ENCODE measurements at regions not wholly inside any gene's neighbourhood (a gene's known extent, or its start where the extent isn't known, plus 50 kb on each side); places are given as distances from the start of the nearest gene placed in this dataset.

DNA sequence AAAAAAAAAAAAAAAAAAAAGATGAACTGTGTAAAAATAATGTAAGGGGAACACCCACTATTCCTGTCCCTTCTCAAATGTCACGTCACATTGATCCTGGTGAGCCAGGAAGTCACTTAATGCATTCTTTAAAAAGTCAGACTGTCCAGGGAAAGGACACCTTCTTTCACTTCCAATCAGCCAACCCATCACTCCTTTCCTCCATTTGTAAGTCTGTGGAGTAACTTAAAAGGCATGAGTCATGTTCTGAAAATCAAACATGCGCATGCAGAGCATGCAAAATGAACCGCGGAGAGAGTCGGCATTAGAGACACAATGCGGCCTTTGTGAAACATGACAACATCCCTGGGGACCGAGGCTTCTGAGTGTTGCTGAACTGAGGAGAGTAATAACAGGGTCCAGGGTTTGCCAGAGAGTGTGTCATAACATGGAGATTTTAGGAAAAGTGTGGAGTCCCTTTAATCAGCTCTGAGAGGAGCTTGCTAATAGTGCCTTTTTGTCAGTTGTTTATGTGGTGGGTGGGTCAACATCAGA lies 77.6 kb upstream of the SEMA6A start:
- TF ChIP-seq, protein P1, sequence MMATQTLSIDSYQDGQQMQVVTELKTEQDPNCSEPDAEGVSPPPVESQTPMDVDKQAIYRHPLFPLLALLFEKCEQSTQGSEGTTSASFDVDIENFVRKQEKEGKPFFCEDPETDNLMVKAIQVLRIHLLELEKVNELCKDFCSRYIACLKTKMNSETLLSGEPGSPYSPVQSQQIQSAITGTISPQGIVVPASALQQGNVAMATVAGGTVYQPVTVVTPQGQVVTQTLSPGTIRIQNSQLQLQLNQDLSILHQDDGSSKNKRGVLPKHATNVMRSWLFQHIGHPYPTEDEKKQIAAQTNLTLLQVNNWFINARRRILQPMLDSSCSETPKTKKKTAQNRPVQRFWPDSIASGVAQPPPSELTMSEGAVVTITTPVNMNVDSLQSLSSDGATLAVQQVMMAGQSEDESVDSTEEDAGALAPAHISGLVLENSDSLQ (IDR thresholded peaks at IDR 0.05): no peak
- TF ChIP-seq FOXM1 (IDR thresholded peaks at IDR 0.05; ENCODE audit: borderline replicate concordance): no peak
- no peak for TF ChIP-seq ARNT (IDR thresholded peaks at IDR 0.05)
- no peak for TF ChIP-seq HDGF (IDR thresholded peaks at IDR 0.05; ENCODE audit: borderline replicate concordance)
- no peak for TF ChIP-seq NFRKB (IDR thresholded peaks at IDR 0.05)
- TF ChIP-seq L3MBTL2 (conservative IDR thresholded peaks at IDR 0.05): 0 out of 2 replicates have a peak, but pooled peaks have one; percentile 18
- no peak for TF ChIP-seq SP1 (IDR thresholded peaks at IDR 0.05)
- TF ChIP-seq FOXA1 (IDR thresholded peaks at IDR 0.05): no peak
- TF ChIP-seq SUZ12 (IDR thresholded peaks at IDR 0.05): no peak
- TF ChIP-seq TARDBP (IDR thresholded peaks at IDR 0.05): no peak
- no peak for TF ChIP-seq FOXK2 (IDR thresholded peaks at IDR 0.05)
- TF ChIP-seq CTBP1 (IDR thresholded peaks at IDR 0.05; ENCODE audit: borderline replicate concordance): no peak
- no peak for TF ChIP-seq ELF4 (IDR thresholded peaks at IDR 0.05)
- no peak for TF ChIP-seq LEF1 (IDR thresholded peaks at IDR 0.05; ENCODE audit: borderline replicate concordance)
- TF ChIP-seq BHLHE40 (IDR thresholded peaks at IDR 0.05; ENCODE audit: borderline replicate concordance): no peak
- peak; percentile 38; the same call in 1 of the 2 replicates for TF ChIP-seq ZNF384 (IDR thresholded peaks at IDR 0.05)
- CTCF ChIA-PET: no interaction called here
- POLR2A ChIA-PET: no interaction called here
- DNase-seq (ENCODE audit: extremely low spot score): peak; percentile 18

DNA sequence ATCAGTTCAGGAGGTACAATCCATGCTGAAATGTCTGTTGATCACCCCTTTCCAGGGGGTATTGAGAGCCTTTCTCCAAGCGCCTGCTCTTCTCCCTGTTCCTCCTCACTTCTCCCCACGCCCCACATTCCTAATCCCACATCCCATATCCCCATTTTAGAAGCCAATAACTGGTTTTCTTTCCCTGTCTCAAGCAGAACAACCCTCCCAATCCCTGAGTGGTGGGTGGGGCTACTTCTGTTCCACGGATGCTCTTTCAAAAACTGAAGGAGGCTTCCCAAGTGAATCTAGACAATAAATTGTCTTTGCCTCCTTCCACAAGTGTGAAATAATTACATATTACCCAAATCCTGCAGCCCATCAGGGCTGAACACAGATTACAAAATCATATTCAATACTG lies 77.0 kb upstream of the SEMA6A start:
- TF ChIP-seq SUZ12 (IDR thresholded peaks at IDR 0.05) (no peak), TARDBP (IDR thresholded peaks at IDR 0.05) (no peak), HDGF (IDR thresholded peaks at IDR 0.05; ENCODE audit: borderline replicate concordance) (no peak), NFRKB (IDR thresholded peaks at IDR 0.05) (no peak), LEF1 (IDR thresholded peaks at IDR 0.05; ENCODE audit: borderline replicate concordance) (no peak), ZNF384 (IDR thresholded peaks at IDR 0.05) (no peak), FOXA1 (IDR thresholded peaks at IDR 0.05) (no peak), FOXK2 (IDR thresholded peaks at IDR 0.05) (no peak), ARNT (IDR thresholded peaks at IDR 0.05) (no peak), SP1 (IDR thresholded peaks at IDR 0.05) (no peak)
- TF ChIP-seq, protein P1 (IDR thresholded peaks at IDR 0.05): no peak
- ChIA-PET CTCF (no interaction called here), POLR2A (no interaction called here)
- no peak for DNase-seq (ENCODE audit: extremely low spot score)

DNA sequence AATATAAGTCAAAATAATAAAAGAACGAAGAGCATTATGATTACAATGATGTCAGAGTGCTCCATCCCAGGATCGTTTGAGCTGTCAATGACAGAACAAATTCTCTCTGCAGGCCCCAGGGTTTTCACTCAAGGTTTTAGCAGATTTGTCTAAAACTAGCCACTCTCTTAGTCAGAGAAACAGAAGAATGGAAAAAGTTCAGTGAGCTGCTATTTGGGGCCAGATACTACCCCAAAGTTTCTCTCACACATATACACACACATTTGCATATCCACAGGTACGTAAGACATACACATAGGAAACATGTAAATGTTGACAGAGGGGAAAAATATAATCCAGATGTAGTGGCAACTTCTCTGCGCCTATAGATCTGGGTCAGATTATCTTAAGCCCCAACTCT lies 76.3 kb upstream of the SEMA6A start:
- DNase-seq (ENCODE audit: extremely low spot score): no peak
- TF ChIP-seq HDGF (IDR thresholded peaks at IDR 0.05; ENCODE audit: borderline replicate concordance): no peak
- TF ChIP-seq FOXK2 (IDR thresholded peaks at IDR 0.05): no peak
- no peak for TF ChIP-seq NFRKB (IDR thresholded peaks at IDR 0.05)
- TF ChIP-seq SUZ12 (IDR thresholded peaks at IDR 0.05): no peak
- TF ChIP-seq ZNF384 (IDR thresholded peaks at IDR 0.05): no peak
- TF ChIP-seq ARNT (IDR thresholded peaks at IDR 0.05): no peak
- no peak for TF ChIP-seq FOXM1 (IDR thresholded peaks at IDR 0.05; ENCODE audit: borderline replicate concordance)
- no peak for TF ChIP-seq BHLHE40 (IDR thresholded peaks at IDR 0.05; ENCODE audit: borderline replicate concordance)
- TF ChIP-seq LEF1 (IDR thresholded peaks at IDR 0.05; ENCODE audit: borderline replicate concordance): no peak
- TF ChIP-seq ELF4 (IDR thresholded peaks at IDR 0.05): no peak
- TF ChIP-seq, protein P1 (IDR thresholded peaks at IDR 0.05): no peak
- no peak for TF ChIP-seq SP1 (IDR thresholded peaks at IDR 0.05)
- TF ChIP-seq CTBP1 (IDR thresholded peaks at IDR 0.05; ENCODE audit: borderline replicate concordance): no peak
- no peak for TF ChIP-seq FOXA1 (IDR thresholded peaks at IDR 0.05)
- TF ChIP-seq L3MBTL2 (conservative IDR thresholded peaks at IDR 0.05): no peak
- no peak for TF ChIP-seq TARDBP (IDR thresholded peaks at IDR 0.05)
- CTCF ChIA-PET: no interaction called here
- POLR2A ChIA-PET: no interaction called here

DNA sequence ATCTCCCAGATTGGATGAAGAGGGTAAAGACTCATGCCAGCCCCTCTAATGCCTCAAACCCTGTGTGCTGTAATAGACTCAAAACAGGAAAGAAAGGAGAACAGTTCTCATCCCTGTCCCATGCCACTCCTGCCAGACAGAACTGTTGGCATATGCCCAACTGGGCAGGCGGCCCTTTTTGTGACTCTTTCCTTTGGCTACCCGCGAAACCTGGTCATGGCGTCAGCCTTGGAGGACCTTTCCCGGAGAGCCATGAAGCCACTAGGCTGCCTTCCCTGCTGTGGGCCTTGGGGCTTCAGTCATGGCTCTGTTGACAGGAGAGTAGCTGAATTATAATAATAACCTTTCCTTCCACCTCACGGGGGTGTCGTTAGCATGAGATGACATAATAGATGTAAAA lies 75.9 kb upstream of the SEMA6A start:
- POLR2A ChIA-PET: no interaction called here
- CTCF ChIA-PET: no interaction called here
- TF ChIP-seq BHLHE40 (IDR thresholded peaks at IDR 0.05; ENCODE audit: borderline replicate concordance) (no peak), NFRKB (IDR thresholded peaks at IDR 0.05) (no peak), ZNF384 (IDR thresholded peaks at IDR 0.05) (no peak), FOXM1 (IDR thresholded peaks at IDR 0.05; ENCODE audit: borderline replicate concordance) (no peak), FOXA1 (IDR thresholded peaks at IDR 0.05) (no peak), LEF1 (IDR thresholded peaks at IDR 0.05; ENCODE audit: borderline replicate concordance) (no peak), FOXK2 (IDR thresholded peaks at IDR 0.05) (no peak)
- no peak for DNase-seq (ENCODE audit: extremely low spot score)

DNA sequence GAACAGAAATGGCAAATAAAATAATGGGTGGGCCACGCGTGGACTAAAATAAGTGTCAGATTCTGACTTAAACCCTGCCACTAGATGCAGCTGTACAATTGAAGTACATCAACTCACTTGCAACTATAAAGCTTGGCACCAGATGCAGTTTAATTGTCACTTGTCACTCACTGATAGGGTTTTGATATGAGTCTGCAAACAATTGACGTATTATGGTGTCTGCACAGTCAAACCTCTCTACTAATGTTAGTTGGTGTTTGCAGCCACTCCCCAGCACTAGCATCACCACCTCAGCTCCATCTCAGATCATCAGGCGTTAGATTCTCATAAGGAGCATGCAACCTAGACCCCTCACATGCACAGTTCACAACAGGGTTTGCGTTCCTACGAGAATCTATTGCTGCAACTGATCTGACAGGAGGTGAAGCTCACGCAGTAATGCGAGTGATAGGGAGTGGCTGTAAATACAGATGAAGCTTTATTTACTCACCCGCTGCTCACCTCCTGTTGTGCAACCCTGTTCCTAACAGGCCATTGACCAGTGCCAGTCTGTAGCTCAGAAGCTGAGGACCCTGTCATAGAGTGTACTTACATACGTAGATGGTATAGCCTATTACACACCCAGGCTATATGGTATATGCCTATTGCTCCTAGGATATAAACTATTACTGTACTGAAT lies 72.1 kb upstream of the SEMA6A start:
- POLR2A ChIA-PET: interaction anchor here (0.7 kb wide), 1 partner anchor 73 kb away, joined by 3 read pairs; no protein-coding TSS in a partner anchor
- CTCF ChIA-PET: no interaction called here
- TF ChIP-seq L3MBTL2 (conservative IDR thresholded peaks at IDR 0.05): no peak
- TF ChIP-seq CTBP1 (IDR thresholded peaks at IDR 0.05; ENCODE audit: borderline replicate concordance): no peak
- TF ChIP-seq SUZ12 (IDR thresholded peaks at IDR 0.05): no peak
- TF ChIP-seq SP1 (IDR thresholded peaks at IDR 0.05): no peak
- no peak for TF ChIP-seq LEF1 (IDR thresholded peaks at IDR 0.05; ENCODE audit: borderline replicate concordance)
- TF ChIP-seq ZNF384 (IDR thresholded peaks at IDR 0.05): no peak
- TF ChIP-seq, protein P1 (IDR thresholded peaks at IDR 0.05): no peak
- TF ChIP-seq FOXK2 (IDR thresholded peaks at IDR 0.05): no peak
- DNase-seq (ENCODE audit: extremely low spot score): no peak

Data from HEK293T (cell line).